IMR-90 (cell line): ENCODE measurements at regions not wholly inside any gene's neighbourhood (a gene's known extent, or its start where the extent isn't known, plus 50 kb on each side); places are given as distances from the start of the nearest gene placed in this dataset.

Experiments used
- CTCF ChIP-seq: conservative IDR thresholded peaks from 2 replicates; pipeline ENCODE4 v1.5.1; 2012; ENCODE audit warnings: mild to moderate bottlenecking, low read depth, low read length, improper control_type of control experiment
- MAFK ChIP-seq: IDR thresholded peaks from 2 replicates; pipeline ENCODE4 v1.6.1; 2012; ENCODE audit warnings: low read depth, low read length, improper control_type of control experiment
- RAD21 ChIP-seq: IDR thresholded peaks from 2 replicates; pipeline ENCODE4 v1.6.1; 2012; ENCODE audit warnings: low read length, improper control_type of control experiment
- USF2 ChIP-seq: fragments of 150-350 bp; IDR thresholded peaks from 2 replicates; pipeline ENCODE4 v1.6.1; 2017; ENCODE audit warnings: mild to moderate bottlenecking, antibody characterized with exemption, low read length, low read depth

- TF ChIP-seq CTCF = no peak
- TF ChIP-seq RAD21 = no peak
- no peak for TF ChIP-seq USF2
- TF ChIP-seq MAFK = no peak
Measured at GRCh38 chr10:129416155-129416554, 50.9 kb upstream of the MGMT start.
